HFFc6 (cell line): ENCODE measurements at regions not wholly inside any gene's neighbourhood (a gene's known extent, or its start where the extent isn't known, plus 50 kb on each side); places are given as distances from the start of the nearest gene placed in this dataset.
A peak's percentile ranks its signal among the peaks of the same experiment; 100 is the strongest.
"Not testable (repeated sequence)": the region's sequence is repeated elsewhere in the genome, so short reads cannot be mapped to it uniquely, and the experiment has no call there.

ENCODE experiments used
- DNase-seq: peaks from one replicate; pipeline ENCODE4 v3.0.0-alpha.2; 2018
- H3K27ac Mint-ChIP-seq: 2 replicates; pipeline ENCODE4 v1.8.0; 2020; ENCODE audit warnings: mild to moderate bottlenecking, mixed read lengths
- H3K27me3 Mint-ChIP-seq: 2 replicates; pipeline ENCODE4 v1.8.0; 2021; ENCODE audit warnings: mild to moderate bottlenecking, moderate library complexity, mixed read lengths; ENCODE audit not compliant: insufficient read depth
- H3K36me3 Mint-ChIP-seq: 2 replicates; pipeline ENCODE4 v1.8.0; 2021; ENCODE audit warnings: low read depth, mixed read lengths
- H3K4me1 Mint-ChIP-seq: 2 replicates; pipeline ENCODE4 v1.8.0; 2020; ENCODE audit warnings: low read depth, mixed read lengths
- H3K4me3 Mint-ChIP-seq: 2 replicates; pipeline ENCODE4 v1.8.0; 2020; ENCODE audit warnings: mild to moderate bottlenecking, moderate library complexity, mixed read lengths
- H3K9me3 Mint-ChIP-seq: 2 replicates; pipeline ENCODE4 v1.8.0; 2020; ENCODE audit warnings: mild to moderate bottlenecking, mixed read lengths
- CTCF ChIP-seq: fragments of 200-600 bp; sonication (generic); IDR thresholded peaks from 2 replicates; pipeline ENCODE4 v1.5.0; 2021; ENCODE audit warnings: antibody characterized with exemption, mild to moderate bottlenecking

DNA sequence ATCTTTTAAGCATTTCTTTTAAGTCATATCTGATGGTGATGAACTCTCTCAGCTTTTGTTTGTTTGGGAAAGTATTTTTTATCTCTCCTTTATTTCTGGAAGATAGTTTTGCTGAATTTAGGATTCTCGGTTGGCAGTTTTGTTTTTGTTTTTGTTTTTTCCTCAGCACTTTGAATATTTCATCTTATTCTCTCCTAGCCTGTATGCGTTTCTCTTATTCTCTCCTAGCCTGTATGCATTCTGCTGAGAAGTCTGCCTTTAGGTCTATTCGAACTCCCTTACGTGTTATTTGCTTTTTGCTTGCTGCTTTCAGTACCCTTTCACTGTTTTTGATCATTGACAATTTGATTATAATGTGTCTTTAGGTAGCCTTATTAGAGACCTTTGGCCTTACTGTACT, 787.8 kb upstream of the FAM174A start:
- no peak for DNase-seq
- peaks cover 38% of the 10 kb centered on the region for H3K9me3 Mint-ChIP-seq
- no peaks in the 10 kb centered on the region for H3K36me3 Mint-ChIP-seq
- H3K4me1 Mint-ChIP-seq: no peaks in the 10 kb centered on the region
- TF ChIP-seq CTCF: no peak
- no peak overlapping the region for H3K27ac Mint-ChIP-seq
- H3K27me3 Mint-ChIP-seq: no peaks in the 10 kb centered on the region
- no peak overlapping the region for H3K4me3 Mint-ChIP-seq

GRCh38 chr5:99733146-99733545, 802.0 kb upstream of the FAM174A start:
- not testable (repeated sequence) for H3K27me3 Mint-ChIP-seq, DNase-seq, H3K4me1 Mint-ChIP-seq, H3K9me3 Mint-ChIP-seq, H3K36me3 Mint-ChIP-seq, H3K27ac Mint-ChIP-seq, H3K4me3 Mint-ChIP-seq

DNA sequence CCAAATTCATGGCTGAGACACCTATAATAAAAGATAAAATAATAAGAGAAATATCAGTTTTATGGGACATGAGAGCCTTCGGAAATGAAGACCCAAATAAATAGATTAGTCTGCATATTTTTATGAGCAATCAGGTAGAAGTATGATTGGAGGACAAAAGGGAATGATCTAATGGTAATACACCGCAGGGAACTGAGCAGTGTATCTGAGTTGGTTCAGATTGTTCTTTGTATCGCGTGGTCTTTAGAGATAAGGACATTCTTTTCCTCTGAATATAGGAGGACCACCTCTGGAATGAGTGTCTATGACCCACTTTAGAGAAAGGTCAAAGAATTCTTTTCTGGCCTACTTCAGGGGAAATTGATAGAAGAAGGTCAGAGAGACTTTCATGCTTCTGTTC, 801.8 kb upstream of the CHD1 start:
- not testable (repeated sequence) for H3K4me3 Mint-ChIP-seq, H3K27ac Mint-ChIP-seq, DNase-seq

GRCh38 chr5:99724732-99725290, 796.0 kb upstream of the CHD1 start:
- H3K36me3 Mint-ChIP-seq: no peaks in the 10 kb centered on the region
- no peak for DNase-seq

More for the DNA sequence above, 801.8 kb upstream of the CHD1 start:
- H3K9me3 Mint-ChIP-seq, H3K27me3 Mint-ChIP-seq, H3K36me3 Mint-ChIP-seq, H3K4me1 Mint-ChIP-seq: not testable (repeated sequence)

GRCh38 chr5:99721506-99721905, 792.7 kb upstream of the CHD1 start:
- Mint-ChIP-seq H3K27ac (no peak overlapping the region), H3K4me1 (no peaks in the 10 kb centered on the region), H3K4me3 (no peak overlapping the region), H3K27me3 (no peaks in the 10 kb centered on the region), H3K9me3 (peaks cover 23% of the 10 kb centered on the region), H3K36me3 (no peaks in the 10 kb centered on the region)
- DNase-seq: no peak
- no peak for TF ChIP-seq CTCF

More at GRCh38 chr5:99724732-99725290, 796.0 kb upstream of the CHD1 start:
- Mint-ChIP-seq H3K27ac (no peak overlapping the region), H3K9me3 (peaks cover 21% of the 10 kb centered on the region), H3K4me3 (no peak overlapping the region), H3K4me1 (no peaks in the 10 kb centered on the region), H3K27me3 (no peaks in the 10 kb centered on the region)
- TF ChIP-seq CTCF: no peak

DNA sequence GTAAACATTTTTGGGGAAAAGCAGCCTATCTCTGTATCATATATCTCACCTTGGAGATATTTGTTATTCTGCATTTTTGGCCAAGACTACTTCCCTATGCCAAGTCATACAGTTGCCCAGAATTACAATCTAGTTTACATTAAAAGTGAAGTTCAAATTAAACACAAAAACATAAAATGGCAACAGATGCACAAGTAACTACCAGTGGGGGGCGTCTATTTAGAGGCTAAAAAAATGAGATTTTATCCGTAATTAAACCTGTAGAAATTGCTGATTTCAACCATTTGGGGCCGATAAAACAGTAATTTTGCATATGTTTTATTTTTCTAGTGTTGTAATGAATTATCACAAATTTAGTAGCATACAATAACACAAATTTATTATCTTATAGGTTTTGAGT, 787.1 kb upstream of the CHD1 start:
- no peak overlapping the region for H3K4me3 Mint-ChIP-seq
- no peaks in the 10 kb centered on the region for H3K36me3 Mint-ChIP-seq
- H3K27me3 Mint-ChIP-seq: no peaks in the 10 kb centered on the region
- peaks cover 32% of the 10 kb centered on the region for H3K9me3 Mint-ChIP-seq
- DNase-seq: no peak
- no peak overlapping the region for H3K27ac Mint-ChIP-seq
- no peaks in the 10 kb centered on the region for H3K4me1 Mint-ChIP-seq
- TF ChIP-seq CTCF: peak; percentile 15; the same call in 1 of the 2 replicates

- no peak for DNase-seq
- H3K27me3 Mint-ChIP-seq: no peaks in the 10 kb centered on the region
- TF ChIP-seq CTCF: no peak
These were observed 777.4 kb upstream of the CHD1 start for GRCh38 chr5:99706160-99706559.

More at GRCh38 chr5:99706160-99706559, 777.4 kb upstream of the CHD1 start:
- no peaks in the 10 kb centered on the region for H3K4me1 Mint-ChIP-seq
- no peaks in the 10 kb centered on the region for H3K36me3 Mint-ChIP-seq
- H3K27ac Mint-ChIP-seq: no peak overlapping the region
- peaks cover 38% of the 10 kb centered on the region for H3K9me3 Mint-ChIP-seq
- H3K4me3 Mint-ChIP-seq: no peak overlapping the region
